ENCODE measurements at regions not wholly inside any gene's neighbourhood (a gene's known extent, or its start where the extent isn't known, plus 50 kb on each side); places are given as distances from the start of the nearest gene placed in this dataset.
"Not testable (repeated sequence)": the region's sequence is repeated elsewhere in the genome, so short reads cannot be mapped to it uniquely, and the experiment has no call there.

DNA sequence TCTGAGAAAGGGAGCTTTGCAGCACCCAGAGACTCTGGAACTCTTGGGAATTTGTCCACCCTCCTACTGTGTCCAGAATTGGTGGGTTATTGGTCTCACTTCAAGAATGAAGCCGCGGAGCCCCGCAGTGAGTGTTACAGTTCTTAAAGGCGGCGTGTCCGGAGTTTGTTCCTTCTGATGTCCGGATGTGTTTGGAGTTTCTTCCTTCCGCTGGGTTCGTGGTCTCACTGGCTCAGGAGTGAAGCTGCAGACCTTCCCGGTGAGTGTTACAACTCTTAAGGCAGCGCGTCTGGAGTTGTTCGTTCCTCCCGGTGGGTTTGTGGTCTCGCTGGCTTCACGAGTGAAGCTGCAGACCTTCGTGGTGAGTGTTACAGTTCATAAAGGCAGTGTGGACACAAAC, 824.7 kb downstream of the LRRTM4 start:
- not testable (repeated sequence) for DNase-seq

DNA sequence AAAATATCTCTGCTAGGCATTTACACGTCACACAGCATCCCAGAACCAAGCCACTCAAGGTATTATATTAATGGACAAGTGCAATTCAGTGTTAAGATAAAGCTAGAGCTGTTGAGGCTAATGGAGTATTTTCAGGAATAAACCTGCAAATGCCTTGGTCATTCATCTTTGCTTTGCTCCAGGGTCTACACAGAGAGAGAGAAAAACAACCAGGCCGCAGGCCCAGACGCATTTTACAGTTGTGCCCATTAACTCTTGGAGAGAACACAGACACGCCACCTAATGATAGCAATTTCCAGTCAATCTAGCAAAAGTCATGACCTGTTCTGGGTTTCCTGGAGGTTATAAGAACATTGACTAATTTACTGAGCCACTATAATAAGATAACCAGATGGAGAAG, 829.3 kb downstream of the LRRTM4 start:
- no peak for DNase-seq

DNA sequence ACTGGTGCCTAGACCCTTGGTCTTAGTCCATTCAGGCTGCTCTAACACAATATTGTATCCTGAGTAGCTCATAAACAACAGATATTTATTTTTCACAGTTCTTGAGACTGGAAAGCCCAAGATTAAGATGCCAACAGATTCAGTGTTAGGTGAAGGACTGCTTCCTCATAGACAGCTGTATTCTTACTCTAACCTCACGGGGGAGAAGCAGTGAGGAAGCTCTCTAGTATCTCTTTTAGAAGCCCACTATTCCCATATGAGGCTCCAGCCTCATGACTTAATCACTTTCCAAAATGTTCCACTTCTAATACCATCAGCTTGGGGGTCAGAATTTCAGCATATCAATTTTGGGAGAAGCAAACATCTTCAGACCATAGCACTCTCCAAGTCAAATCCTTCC, 833.4 kb downstream of the LRRTM4 start:
- no peak for DNase-seq

DNA sequence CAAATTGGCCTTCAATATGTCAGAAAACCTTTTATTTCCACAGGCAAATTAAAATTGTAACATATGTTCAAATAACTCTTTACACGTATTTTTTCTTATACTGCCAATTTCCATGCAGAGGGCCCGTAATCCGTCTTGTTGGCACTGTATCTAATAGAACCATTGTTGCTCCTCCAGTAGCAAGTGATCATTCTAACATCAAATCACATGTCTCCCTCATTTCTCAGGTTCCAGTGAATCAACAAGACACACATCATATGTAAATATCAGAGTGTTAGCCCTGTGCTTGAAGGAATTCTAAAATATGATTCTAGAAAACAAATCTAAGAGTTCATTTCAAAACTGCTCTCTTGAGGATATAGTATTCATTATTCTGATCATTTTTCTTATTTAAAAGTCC, 834.3 kb downstream of the LRRTM4 start:
- no peak for DNase-seq

DNA sequence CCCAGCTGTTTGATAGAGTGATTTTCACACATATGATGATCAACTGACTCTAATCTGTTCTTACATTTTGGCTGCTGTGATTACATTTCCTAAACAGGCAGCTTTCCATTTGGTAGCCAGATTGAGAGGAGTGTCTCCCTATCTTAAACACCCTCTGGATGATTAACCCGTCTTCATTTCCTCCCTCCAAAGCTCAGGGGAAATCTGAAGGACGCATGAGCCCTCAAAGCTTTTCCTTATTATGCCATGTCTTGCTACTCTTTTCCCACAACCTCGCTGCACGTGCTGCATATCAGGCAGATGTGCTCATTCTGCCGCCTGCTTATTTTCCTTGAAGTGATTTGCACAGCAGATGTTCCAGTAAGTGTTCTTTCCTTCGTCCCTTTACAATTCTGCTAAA, 837.4 kb downstream of the LRRTM4 start:
- no peak for DNase-seq

DNA sequence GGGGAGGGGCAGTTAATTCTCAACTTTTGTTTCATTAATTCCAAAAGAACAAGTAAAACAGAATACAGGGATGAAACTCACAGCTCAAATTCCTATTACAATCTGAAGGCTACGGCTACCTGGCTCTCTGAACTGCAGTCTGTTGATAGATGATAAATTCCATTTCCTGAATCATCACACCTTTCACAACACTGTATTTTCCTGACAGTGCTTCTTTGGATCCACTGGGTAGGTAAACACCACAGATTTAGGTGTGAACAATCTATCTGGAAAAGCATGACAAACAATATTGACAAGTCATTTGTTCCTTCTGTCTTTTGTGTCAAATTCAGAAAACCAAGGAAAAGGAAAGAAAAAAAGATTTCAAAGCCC, 843.2 kb downstream of the LRRTM4 start:
- no peak for DNase-seq

DNA sequence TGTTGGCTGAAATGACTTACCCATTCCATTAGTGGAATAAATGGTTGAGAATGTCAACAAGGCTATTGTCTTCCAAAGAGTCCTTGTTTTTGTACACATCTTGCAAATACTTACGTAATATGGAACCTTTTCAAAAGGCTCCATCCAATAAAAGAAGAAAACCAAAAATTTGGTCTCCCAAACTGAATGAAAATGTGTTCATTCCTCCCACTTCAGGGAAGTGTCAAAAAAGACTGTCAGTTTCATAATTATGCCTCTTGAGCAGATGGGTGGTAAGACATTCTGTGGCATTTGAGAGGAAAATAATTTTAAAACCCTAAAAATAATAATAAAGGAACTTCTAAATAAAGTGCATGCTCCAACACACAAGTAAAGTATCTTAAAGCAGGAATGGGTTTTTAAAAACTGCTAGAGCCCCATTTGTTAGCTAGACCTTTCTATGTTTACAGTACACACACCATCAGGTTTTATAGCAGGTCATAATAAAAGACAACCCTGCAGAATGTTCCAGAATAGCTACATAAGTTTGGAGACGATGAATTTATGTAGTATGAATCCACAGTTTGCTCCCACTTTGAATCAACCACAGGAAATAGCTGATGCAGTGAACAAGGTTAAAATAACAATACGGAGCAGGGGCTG, 843.7 kb downstream of the LRRTM4 start:
- DNase-seq: no peak

DNA sequence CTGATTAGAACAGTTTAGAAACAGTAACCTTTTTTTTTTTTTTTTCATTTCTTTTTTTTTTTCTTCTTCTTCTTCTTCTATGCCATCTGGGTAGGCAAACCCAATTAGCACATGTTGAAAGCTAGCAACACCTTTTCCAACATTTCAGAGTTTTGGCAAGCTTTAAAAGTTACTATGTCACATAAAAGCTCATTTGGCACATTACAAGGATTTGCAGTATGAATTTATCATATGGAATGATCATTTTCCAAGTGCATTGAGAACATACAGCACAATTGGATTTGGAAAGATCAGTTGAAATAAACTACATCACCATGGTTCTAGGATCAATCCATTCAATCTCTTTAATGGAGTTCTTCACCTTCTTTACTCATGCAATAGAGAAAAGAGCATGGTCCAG, 847.0 kb downstream of the LRRTM4 start:
- DNase-seq: no peak

DNA sequence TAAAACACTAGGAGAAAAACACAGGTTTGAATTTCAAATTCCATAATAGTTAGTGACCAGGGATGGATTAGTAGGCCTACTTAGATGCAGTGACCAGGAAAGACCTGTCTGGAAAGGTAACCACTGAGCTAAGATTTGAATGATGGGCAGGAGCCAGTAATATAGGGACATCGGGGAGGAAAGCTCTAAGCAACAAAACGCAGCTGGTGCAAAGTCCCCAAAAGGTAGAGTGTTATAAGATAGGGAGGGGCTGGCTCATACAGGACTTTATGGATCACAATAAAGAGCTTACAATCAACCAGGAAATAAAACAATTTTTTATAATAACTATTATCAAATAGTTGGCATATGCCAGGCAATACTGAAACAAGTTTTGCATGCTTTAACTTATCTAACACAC, 849.4 kb downstream of the LRRTM4 start:
- no peak for DNase-seq

DNA sequence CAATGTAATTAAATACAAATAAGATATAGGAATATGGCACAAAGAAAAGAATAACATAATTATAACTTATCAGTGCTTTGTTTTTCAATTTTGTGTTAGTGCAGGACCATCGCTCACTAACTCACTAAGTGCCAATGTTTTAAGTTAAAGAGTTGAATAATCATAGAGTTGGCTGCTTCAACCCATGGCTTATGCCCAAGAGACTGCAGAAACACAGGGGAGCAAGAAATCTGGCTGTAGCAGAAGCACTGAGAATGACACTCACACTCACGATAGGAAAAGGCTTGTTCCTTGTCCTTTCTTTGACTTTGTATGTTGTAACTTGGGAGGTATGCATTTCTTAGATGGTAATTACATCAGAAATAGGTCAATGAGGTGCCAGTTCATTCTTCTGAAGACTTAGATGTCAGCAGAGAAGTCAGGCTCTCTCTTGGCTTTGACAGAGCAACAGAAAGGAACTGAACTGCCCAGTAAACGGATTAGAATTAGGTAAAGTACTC, 852.2 kb downstream of the LRRTM4 start:
- no peak for DNase-seq

DNA sequence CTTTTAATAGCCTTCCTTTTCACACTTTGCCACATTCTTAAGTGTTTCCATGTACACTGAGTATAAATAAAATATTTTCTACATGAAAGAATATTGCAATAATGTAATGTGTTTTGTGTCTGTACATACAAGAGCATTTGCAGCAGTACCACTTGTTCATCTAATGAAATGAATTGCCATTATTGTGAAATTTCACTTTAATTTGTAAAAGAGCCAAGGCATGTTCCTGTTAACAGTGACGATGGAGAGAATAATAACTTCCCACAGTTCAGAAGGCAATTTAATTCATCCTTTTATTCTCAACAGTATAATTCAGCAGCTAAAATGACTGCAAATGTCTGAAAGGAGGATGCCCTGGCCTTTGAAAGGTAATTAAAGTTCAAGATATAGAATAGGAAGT, 853.9 kb downstream of the LRRTM4 start:
- no peak for DNase-seq

DNA sequence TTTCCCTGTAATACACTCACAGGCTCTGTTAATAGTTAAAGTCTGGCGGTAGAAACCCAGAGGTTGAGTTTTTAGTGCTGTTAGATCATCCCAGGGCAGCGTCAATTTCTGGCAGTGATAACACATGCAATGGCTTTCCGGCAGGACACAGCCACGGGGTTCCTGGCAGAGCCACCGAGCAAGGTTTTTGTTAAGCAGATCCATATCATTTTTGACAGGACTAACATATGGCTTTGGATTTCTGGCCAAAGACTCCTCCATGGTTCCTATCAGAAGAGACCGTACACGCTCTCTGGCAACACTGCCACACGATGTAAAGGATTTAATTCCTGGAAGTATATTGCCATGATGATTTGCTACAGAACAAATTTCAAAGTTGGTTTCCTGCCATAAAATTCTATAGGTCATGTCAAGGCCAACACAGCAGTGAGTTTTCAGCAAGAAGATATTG, 854.3 kb downstream of the LRRTM4 start:
- no peak for DNase-seq

DNA sequence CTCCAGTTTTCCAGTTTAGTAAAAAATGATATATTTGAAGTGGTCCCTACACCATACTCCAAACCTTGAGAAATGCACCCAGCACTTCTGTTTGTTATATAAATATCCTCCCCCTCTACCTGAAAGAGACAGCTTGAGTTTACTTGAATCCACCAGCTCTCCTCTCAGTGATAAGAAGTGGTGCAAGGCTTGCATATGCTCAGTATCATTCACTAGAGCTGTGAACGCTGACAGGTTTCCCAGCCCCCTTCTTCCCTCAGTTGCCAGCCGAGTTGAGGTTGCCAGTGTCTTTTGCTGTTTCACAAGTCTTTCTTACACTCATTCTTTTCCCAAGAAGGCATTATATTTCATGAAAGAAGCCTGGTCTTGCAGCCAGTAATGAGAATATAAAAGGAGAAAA, 880.0 kb downstream of the LRRTM4 start:
- DNase-seq: no peak

DNA sequence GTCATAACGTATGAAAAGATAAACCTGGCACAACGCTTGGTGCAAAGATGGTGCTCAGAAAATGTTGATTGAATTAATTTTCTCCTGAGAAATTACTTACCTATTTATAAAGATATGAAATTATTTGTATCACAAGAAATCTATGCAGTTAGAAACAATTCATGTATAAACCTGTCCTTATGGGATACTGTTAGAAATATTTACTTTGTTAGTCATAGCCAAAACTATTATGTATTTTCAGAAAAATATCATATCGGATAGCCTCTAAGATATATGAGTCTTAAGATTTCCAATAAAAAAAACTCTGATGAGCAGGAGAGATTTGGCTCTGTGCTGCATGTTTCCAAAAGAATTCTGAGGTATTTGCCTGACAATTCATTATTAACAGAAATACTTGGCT, 880.7 kb downstream of the LRRTM4 start:
- no peak for DNase-seq

DNA sequence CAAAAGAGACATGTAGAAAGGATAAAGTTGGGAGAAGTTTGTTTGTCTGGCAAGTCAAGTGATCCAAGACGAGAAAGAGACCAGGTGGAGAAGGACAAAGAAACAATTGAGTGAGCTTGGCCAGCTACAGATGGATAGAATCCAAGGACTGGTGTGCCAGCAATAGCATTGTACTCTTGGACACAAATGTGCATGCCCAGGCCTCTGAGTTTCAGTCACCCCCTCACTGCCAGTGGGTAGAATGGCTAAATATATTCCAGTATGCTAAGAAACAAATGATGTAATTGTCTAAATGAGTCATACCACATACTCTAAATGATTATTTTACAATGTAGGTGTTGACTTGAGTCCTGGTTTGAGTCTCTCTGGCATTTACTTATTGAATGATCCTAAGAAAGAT, 881.3 kb downstream of the LRRTM4 start:
- no peak for DNase-seq

DNA sequence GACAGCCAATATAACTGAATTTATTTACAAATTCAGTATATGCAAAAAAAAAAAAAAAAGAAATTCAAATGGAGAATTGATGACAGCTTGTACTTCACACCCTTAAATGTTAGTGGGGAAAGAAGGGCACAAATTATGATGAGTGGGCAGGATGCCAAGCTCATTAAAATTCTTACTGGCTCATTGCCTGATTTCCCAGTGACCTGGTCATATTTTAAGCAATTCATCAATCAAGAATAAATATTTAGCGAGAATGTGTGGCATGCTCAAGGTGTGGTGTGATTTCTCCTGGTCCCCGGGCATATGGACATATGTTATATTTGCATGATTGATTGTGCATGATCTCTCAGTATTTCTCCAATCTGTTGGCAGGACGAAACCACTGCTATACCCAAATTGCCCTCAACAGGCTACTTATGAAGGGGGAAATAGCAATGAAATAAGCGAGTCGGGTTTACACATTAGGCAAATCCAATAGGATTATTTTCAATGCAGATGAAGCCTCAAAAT, 883.0 kb downstream of the LRRTM4 start:
- DNase-seq: no peak

DNA sequence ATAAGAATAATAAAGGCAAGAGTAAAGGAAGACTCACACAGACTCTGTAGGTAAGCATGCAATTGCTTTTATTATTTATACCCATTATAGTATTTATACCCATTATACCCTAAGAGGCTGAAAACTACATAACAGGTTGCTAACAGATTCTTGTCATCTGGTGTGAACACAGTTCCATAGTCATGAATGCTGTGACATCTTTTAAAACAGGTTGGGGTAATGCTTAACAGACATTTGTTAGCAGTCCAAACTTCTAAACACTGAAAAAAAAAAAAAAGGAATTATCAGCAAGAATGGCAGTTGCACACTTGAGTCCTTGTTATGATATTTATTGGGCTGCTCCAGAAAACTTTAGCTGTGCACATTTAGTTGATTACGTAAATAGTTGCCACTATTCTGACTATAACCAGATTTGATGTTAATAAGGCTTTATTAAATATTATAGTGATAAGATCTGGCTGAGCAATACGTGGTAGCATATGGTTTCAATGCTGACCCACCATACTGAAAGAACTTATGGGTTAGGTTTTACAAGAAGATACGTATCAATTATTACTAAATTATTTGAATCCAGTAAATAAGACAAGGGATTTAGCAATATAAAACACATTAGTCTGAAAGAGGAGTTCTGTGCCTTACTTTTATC, 888.8 kb downstream of the LRRTM4 start:
- peak in 1 of 2 experiments; percentile 5 for DNase-seq

DNA sequence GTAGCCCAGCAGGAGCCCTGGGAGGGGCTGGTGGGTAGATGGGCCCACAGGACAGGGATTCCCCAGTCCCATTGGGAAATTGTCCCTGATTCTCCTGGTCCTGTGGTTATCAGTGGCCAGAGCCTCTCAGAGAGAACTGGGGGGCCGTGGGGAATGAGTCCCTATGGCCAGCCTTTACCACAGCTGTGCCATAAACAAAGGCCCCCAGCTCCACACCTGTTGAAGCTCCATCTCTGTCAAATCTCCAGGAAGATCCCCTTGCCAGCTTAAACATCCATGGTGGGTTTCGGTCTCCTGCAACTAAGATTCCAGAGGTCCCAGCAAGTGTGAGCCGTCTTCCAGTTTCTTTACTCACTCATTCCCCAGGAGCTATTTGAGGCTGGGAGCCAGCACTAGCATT, 897.1 kb downstream of the LRRTM4 start:
- no peak for DNase-seq

DNA sequence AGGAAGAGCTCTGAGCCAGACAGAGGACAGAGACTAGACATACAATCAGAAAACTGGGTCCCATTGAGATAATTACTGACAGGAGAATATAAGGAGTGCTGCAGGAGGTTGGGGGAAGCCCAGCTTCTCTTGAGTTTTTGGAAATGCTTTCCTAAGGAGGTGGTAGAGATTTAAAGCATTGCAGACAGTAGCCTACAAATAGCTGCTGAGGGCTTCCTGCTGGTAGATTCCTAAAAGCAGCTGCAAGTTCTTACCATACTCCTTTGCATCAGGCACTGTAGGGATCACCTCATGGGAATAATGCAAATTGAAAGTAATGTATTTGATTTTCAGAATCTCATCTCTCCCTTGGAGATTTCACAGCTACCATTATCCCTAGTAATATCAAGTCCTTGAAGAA, 902.6 kb upstream of the GCFC2 start:
- DNase-seq: no peak

DNA sequence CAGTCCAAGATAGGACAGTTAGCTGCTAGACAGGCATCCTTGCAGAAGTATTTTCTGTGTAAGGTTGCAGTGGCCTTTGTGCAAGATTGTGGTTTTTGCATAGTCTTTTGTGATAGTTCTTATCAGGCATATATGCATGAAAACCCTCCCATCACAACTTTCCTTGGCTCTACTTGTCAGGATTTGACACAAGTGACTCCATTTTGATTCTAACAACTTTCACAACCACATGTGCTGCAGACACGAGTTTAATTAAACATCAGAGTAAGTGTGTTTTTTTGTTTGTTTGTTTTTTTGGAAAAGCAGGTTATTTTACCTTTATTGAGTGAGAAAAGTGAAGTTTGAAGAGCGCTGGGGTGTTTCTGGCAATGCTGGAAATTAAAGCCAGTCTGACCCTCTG, 902.0 kb upstream of the GCFC2 start:
- DNase-seq: no peak

DNA sequence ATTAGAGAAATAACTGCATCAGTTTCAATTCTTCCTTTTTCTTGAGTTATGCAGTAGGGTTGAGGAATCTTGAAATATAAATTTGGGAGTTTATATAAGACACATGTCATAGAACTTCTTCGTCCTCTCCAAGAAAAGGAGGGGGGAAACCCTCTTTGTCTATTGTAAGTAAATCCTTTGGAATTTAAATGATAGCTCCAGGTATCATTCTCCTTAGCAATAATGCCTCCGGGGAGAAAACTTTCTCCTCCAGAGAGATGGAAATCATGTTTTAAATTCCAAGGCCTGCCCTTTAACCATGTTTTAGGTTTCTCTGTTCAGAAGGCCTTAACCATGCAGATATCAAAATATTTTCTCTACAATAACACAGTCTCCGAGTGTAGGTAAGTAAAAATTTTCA, 899.7 kb upstream of the GCFC2 start:
- no peak for DNase-seq

DNA sequence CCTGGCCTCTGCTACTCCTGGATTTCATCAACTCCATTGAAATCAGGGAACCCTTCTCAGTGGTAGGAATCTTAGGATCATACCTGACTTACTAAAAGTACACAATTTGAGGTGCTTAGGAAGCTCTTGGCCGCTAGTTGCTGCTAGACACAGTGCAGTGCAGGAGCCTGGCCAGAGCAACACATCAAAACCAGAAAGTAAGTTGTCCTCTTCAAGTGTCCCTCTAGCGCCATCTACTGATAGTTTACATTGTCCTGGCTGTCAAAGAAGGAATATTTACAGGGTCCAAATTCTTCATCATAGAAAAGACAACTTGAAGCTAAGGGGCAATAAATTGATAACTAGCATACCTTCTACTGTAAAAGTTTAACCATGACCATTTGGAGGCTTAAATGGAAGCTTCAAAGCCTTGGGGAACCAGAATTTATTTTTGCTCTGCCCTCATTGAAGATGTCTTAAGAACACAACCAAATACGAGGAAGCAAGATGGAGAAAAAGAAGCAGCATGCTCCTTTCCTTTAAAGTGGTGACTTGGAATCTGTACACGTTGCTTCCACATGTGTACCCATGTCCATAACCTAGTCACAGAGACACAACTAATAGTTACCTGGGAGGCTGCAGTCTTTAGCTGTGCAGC, 889.1 kb upstream of the GCFC2 start:
- DNase-seq: peak; percentile 34 to 44

DNA sequence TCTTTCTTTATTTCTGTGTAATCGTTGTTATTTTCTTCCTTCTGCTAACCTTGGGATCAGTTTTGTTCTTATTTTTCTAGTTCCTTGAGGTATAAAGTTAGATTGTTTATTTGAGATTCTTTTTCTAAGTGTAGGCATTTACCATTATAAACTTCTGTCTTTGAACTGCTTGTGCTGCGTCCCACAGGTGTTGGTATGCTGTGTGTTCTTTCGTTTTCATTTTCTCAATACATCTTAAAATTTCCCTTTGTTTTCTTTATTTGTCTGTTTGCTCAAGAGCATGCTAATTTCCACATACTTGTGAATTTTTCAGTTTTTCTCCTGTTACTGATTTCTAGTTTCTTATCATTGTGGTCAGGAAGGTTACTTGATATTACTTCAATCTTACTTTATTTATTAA, 873.8 kb upstream of the GCFC2 start:
- no peak for DNase-seq

DNA sequence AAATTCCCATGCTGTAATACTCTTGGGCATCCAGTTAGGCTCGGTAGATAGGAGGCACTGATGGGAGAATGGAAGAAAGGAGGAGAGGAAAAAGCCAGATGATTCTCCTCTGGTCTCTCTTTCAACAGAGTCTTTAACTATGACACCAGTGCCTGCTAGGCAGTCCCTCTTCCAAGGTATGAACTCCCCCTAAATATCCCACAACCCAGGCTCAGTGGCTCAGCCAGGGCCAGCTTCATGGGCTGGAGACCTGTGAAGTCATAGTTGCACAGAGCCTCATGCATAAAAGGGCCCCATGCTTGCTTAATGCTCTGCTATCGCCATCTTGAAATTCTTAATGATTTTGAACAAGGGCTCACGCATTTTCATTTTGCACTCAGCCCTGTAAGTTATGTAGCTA, 869.2 kb upstream of the GCFC2 start:
- no peak for DNase-seq

All from NCI-H1930 (cell line).